ENCODE measurements at regions not wholly inside any gene's neighbourhood (a gene's known extent, or its start where the extent isn't known, plus 50 kb on each side); places are given as distances from the start of the nearest gene placed in this dataset.
"Not testable (repeated sequence)": the region's sequence is repeated elsewhere in the genome, so short reads cannot be mapped to it uniquely, and the experiment has no call there.

DNA sequence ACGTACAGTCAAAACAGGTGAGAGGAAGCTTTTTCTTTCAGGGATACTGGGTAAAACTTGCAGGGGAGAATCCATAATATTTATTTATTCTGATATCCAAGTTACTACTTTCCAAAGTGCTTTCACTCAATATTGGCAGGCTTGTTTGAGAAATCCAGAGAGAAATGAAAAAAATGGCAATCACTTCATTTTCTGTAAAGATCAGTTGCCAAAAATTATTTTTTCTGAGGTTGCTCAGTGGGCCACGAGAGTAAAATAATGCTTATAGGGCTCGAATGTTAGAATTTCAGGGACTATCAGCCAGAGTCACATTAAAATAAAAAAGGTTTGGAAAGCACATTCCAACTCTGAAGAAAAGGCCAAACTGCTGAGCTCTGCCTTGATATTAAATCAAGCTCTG is 324.6 kb upstream of the RND3 start:
- no peak for DNase-seq

DNA sequence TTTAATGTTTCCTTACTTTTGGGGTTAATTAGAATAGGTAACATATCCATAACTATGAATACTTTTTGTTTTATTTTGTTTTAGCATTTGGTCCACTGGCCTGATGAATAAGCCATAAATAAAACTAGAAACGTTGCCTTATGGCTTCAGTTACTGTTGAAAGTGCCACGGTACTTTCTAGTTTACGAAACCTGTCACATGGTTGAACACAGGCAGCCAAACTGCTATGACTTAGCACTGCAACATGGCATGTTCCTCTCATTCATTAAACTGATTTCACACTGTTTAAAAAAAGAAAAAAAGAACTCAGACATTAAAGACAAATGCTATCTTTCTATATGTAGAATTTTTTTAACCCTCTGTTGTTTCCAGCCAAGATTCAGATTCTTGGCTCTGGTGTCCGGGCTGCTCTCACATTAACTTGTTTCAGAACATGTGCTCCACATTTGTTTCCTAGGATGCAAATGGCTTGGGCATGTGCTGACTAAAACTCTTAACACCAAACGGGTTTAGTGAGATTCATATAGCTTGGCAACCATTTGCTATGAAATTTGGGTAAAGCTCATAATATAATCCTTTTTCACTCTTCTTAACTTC is 323.9 kb upstream of the RND3 start:
- no peak for DNase-seq

DNA sequence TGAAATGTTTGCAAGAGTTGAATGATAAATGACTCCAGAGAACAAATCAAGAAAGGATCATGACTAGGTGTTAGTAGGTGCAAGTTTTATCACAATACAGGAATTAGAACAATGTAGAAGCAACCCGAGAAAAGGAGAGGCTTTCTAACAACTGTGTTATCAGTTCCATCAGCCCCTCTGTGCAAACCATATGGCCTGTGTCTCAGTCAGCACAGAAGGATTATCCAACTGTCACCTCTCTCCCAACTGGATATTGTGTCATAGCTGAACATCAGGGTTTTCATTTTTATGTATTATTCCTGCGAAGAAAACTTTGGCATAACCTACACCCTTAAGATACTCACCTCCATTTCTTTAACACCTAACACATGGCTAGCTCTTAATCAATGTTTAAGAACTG is 321.6 kb upstream of the RND3 start:
- no peak for DNase-seq

DNA sequence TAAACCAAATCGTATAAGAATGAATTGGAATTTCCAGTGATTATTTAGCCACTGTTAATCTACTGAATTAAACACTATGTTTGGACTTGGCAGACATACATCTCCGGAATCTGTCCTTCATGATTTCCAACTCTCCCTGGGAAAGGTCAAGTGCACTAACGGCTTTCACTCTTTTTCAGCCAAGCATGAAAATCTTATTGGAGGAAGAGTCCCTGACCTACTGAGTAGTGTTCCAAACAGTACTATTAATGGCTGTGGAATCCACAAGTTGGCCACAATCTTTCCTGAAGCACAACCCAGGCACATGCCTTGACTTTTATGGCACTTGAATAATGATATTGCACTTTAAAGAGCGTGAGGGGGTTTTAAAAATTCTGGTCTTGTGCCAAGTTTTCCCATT is 318.9 kb upstream of the RND3 start:
- no peak for DNase-seq

DNA sequence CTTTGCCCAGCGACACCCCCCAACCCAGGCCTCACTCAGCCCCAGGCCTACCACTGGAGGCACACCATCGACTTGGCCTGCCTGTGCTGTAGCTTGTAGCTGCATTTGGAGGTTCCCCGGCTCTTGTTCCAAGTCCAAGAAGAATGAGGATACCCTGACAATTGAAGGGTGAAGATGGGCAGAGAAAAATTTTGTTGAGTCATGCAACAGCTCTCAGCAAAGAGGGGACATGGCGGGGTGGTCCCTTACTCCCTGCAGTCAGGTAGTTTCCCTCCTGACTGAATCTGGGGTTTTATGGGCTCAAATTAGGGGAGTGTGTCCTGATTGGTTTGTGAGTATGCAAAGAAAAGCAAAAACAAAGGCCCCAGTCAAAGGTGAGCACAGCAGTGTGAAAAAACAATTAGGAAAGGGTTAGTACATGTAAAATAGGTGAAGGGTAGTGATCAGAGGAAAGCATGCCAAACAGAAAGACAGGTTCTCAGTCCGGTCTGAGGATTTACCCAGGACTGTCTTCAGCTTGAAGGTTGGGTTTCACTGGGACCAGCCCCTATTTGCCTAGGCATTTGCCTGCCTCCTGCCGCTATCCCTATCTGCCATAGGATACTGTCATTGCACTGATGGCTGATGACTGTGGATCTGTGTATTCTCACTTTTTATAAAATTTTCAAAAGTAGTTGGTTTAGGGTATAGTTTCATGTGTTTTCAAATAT is 316.4 kb upstream of the RND3 start:
- no peak for DNase-seq

DNA sequence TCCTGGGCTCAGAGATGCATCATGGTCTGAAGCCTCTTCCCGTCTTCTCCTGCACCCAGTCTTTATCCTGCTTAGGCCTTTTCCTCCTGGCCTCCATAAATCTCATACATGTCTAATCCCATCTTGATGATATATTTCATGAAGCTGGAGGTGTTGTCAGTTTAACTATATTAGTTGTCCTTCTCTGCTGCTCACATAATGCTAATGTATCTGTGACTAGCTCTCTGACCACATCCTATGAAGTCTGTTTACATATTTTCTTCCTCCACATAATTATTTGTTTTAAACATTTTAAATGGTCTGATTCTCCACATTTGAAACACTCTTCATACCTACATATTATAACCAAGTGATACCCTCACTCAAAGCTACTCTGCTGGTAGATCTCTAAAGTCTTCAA is 315.2 kb upstream of the RND3 start:
- no peak for DNase-seq

DNA sequence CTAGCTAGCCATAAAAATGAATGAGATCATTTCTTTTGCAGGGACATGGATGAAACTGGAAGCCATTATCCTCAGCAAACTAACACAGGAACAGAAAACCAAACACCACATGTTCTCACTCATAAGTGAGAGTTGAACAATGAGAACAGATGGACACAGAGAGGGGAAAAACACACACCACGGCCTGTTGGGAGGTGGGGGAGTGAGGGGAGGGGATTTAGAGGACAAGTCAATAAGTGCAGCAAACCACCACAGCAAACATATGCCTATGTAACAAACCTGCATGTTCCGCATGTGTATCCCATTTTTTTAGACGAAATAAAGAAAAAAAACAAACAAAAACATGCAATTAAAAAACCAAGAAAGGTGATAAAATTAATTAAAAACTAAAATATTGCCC is 308.8 kb upstream of the RND3 start:
- DNase-seq: not testable (repeated sequence)

DNA sequence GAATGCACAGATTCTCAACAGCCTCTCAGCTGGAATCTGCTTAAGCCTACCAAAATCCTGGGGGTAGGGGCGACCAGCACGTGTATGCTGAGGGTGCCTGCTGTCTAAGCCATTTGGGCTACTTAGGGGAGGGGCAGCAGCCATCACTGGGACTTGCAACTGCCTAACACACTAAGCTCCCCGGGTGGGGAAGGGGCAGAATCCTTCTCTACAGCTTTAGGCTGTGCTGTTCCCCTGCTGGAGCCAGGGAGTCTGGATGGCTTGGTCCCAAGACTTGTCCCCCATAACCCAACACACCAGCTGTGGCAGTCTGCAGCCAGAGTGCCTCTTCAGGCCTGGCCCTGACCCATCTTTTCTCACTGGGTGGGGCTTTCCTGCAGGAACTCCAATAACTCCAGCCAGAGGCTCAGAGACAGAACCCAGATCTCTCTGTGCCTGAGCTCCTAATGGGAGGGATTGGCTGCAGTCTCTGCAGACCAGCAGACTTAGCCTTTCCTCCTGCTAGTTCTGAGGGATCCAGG is 305.4 kb upstream of the RND3 start:
- DNase-seq: no peak

DNA sequence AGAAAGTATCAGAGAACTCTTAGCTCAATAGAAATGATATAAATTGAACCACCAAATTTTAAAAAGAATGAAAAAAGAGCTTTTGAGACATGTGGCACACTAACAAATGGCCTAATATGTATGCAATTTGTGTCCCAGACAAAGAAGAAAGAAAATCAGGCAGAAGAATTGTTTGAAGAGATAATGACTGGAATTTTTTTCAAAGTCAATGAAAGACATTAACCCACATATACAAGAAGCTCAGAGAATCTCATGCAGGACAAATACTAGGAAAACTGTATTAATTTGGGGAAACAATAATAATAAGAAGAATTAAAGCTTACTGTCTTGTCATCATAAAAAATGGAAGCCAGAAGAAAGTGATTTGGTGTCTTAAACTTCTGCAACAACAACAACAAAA is 304.1 kb upstream of the RND3 start:
- DNase-seq: no peak

DNA sequence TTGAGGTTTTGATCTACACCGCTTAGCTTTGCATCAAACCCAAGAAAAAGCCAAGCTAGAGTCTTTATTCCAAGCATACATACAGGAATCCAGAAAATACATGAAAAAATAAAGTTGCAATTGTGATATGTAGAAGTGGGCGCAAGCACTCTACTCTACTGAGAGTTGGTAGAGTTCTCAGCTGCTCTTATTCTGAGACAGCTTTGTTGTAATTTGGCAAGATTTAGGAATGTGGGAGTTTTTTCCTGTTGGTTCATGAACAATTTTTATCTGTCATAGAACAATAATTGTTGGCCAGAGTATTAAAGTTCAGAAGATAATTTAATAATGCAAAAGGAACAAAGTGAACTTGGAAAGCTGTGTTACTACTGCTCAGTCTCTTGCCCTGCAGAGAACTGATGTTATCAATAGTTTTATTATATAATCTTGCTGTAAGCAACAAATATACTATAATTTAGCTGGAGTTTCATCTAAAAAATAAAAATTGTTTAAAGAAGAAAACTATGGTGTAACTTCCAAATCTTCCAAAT is 302.0 kb upstream of the RND3 start:
- no peak for DNase-seq

DNA sequence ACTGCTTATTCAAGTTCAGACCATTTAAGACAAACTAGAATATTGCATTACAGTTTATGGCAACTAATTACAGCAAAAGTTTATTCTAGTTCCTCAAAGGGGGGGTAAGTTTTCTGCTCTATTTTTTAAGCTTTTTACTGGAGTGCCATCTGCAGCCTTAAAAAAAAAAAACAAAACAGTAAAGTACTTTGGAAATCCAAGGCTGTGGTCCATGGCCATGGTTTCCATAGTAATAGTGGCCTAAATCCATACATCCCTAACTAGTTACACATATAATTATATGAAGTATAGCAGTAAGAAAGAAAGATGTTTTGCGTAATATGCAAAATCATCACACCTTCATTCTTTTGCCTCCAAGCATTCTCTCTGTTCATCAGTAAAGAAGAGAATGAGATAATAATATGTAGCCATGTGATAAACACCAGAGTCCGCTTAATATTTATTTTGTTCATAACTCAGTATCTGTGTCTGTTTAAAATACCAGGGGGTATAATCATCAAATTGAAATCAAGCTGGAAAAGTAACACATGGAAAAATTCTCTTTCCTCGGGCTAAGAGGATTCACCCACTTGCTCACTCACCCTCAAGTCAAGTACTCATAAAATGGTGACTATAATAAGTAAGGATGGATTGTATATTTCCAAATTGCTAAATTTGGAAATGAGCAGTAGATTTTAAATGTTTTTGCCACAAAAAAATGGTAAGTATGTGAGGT is 301.1 kb upstream of the RND3 start:
- DNase-seq: no peak

DNA sequence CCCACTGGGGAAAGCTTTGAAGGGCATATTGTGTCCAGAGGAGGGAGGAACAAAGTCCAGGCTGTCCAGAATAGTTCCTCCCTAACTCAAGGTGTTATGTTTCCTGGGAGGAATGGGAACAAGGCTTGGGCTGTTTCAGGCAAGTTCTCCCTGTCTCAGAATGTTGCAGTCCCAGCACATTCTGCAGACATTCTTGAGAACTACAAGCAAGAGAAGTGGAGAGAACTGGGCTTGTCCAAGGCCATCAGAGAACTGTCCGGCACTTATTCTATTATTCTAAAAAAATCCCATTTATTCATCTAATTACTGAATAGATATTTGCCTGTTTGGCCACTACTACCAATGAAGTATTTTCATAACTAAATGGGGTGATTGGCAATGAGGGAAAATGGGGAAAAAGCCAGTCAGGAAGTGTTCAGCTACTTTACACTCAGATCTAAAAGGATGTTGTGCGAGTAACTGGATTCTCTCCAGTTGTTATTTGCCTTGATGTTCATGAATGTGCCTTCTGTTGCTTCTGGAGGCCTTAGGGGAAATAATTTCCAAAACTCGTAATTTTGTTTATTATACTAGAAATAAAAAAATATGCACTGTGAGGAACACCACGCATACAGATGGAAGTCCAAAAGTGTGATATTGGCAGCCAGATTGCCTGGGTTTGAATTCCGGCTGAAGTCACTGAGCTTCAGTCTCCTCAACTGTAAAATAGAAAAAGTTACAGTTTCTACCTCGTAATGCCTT is 300.1 kb upstream of the RND3 start:
- DNase-seq: no peak

DNA sequence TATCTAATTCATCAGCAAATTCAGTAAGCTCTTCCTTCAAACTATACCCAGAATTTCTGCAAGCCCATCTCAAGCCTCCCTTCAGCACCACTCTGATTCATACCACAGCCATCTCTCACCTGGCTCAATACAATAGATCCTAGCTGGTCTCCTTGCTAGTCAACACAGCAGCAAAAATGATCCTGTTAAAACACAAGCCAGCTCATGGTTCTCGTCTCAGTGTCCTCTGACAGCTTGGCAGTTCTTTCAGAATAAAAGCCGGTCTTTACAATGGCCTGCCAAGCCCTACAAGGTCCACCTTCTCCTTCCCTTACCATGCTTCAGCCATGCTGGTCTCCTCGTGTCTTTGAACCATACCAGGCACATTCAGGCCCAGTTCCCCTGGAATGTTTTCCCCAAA is 296.9 kb upstream of the RND3 start:
- no peak for DNase-seq

DNA sequence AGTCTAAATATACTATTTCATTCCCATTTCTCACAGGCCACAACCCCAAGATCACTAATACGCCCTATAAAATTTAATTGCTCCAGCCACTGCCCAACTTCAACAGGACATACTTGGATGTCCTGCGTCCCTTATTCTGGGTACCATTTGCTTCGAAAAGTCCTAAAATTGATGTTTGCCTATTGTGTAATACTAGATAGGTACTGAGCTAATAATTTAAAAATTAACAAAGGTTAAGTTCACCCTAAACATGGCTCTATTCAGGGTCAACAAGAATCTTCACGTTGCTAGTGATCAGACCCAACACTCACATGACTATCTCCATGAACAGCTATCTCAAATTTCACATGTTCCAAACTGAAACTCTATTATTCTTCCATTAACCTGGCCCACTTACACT is 296.4 kb upstream of the RND3 start:
- DNase-seq: no peak

DNA sequence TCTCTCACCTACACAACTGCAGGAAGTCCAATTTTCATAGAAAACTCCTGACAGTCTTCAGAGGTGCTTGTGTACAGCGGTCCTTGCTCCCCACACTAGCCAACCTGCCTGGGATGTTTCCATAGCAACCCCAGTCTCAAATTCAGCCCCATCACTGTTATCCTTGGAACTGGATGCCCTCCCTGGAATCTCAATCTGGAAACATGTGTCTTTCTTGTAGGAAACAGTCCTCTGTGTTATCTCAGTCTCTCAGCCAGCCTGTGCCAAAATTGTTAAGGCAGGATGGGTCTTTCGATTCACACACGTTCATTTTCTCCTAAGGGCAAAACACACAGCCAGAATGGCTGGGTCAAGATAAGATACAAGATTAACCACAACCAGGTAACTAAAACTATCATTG is 295.5 kb upstream of the RND3 start:
- DNase-seq: no peak

DNA sequence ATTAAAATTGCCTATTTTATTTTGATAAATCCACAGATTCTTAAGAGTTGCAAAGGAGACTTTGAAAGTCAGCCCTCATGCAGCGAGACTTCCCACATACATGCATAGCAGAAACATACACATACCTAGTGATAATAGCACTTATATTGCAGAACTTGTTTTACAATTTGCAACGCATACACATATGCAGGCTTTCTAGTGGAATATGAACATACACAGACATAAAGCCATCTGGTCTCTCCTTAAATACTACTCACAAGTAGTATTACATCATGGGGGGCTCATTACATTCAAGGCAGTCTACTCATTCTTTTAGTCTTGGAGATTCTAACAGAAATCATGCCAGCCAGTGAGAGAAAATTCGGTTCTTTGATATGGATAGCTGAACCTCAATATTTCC is 295.1 kb upstream of the RND3 start:
- no peak for DNase-seq

DNA sequence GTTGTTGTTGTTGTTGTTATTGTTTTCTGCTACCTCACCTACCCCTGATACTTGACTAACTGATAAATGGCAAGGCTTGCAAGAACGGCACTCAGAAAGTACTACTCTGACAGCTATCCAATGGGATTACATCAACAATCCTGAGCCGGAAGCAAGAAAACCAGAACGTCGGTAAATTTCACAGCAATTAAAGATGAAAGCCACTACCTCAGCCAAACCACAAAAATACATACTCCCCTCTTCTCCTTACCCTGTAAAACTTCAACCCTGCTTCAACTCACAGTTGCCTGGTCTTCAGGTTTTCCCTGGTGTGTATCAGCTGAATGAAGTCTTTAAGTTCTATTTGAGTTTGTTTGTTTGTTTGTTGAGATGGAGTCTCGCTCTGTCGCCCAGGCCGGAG is 293.7 kb upstream of the RND3 start:
- no peak for DNase-seq

DNA sequence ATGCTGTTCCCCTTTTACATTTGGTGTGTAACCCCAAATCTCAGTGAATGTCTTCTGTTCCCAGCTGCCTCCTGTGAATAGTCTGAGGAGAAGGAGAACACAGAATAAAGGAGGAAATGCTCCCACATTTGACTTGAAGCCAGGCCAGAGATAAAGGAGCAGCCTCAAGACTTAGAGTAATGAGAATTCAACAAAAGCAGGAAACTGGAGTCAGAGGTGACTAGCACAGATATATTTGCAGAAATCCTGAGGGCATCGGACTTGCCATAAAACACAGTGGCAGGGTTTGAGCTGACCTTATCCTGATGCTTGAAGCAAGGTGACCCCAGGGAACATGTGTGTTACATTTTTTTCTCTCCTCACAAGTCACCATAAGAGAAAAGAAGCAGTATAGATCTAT is 291.4 kb upstream of the RND3 start:
- no peak for DNase-seq

DNA sequence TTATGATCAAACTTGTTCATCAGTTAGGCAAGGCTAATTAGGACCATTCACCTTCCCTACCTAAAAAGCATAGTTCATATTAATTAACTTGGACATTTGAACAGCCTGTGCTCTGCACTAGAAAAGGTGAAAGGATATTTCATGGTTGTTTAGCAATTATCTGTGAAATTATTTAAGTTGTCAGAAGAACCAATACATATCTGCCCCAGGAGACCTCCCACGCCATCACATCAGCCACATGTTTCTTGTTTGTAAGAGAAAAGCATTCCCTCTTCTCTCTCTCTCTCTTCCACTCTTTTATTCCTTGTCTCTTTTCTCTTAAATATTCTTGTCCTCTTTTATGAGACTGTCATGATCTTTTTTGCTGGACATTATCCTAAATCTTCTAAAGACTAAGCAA is 282.0 kb upstream of the RND3 start:
- DNase-seq: no peak

DNA sequence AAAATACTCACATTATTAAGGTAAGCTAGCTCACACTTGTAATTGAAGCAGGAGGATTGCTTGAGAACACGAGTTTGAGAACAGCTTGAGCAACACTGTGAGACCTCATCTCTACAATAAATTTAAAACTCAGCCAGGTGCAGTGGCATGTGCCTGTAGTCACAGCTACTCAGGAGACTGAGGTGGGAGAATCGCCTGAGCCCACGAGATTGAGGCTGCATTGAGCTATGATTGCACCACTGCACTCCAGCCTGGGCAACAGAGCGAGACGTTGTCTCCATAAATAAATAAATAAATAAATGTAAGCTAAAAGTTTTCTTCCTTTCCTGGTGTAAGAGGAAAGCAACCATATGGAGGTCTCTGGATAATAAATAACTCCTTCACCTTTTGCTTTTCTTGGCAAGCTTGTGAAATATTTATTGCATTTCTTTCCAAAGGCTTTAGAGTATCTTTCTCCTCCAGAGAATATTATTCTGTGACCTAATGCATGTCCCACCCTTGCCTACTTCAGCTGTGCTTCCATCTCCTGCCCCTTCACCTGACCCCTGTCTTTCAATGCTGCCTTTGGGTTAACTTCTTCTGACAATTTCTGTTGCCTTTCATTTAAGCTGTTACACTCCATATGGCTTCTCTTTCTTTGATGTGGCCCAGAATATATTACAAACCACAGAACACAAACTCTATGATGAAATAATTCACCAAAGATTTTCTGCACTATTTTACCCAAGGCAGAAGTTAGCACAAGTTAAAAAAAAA is 280.7 kb upstream of the RND3 start:
- DNase-seq: peak; percentile 32

DNA sequence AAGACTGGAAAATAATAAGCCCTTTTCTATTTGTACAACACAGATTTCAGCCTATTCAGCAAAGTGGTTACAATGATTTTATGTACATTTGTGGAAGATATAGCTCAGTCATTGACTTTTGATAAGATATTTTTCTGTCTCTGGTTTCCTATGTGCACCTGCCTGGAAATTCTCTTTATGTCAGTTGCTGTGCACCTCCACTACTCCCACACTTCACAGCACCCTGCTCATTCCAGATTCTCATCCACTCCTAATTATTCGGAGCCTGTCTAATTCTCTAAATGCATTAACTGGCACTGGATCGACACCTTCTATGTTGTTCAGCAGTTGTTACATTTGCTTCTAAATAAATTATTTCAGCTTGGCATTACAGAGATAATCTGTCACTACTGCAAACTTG is 275.1 kb upstream of the RND3 start:
- no peak for DNase-seq

DNA sequence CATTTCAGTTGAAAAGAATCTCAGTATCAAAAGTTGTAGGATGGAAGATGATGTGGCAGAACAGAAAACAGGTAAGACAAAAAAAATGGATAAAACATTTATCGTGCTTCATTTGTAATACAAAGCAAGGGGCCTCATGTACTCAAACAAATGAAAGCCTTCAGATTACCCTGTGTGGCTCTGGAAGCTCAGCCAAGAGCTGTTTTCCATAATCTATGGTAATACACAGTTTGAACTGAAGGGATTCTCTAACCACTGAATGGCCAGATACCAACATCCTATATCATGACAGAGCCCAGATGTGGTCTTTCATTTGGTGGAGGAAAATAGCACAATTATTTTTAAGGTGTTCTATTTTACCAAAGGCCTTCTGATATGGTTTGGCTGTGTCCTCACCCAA is 272.1 kb upstream of the RND3 start:
- no peak for DNase-seq

DNA sequence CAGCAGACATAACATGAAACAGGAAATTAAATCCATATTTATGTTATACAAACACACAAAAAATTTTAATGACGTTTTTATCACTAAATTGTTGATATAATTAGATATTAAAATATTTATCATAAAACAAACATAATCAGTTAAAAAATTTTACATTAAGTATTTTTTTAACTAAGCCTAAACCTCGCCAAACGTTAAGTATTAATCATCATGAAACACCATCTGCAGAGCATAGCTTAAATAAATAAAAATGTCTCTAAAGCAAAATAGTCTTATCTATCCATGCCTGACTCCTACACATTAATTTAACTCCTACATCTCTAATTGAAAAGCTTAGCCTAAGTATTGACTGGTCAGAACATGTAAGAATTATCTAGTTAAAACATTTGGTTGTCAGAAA is 271.6 kb upstream of the RND3 start:
- no peak for DNase-seq

Measured in NCI-H345 (cell line).